ENCODE measurements at regions not wholly inside any gene's neighbourhood (a gene's known extent, or its start where the extent isn't known, plus 50 kb on each side); places are given as distances from the start of the nearest gene placed in this dataset.

GRCh38 chr15:25514522-25514921 lies 75.7 kb upstream of the UBE3A start:
- H3K4me1 ChIP-seq (ENCODE audit: insufficient read depth, poor library complexity, severe bottlenecking) = no peaks in the 10 kb centered on the region
- no peaks in the 10 kb centered on the region for H3K36me3 ChIP-seq (ENCODE audit: low read depth)
- no peak overlapping the region for H3K4me3 ChIP-seq (ENCODE audit: severe bottlenecking)
- DNase-seq (ENCODE audit: low spot score) (no peak), ATAC-seq (ENCODE audit: low read depth) (no peak)
- TF ChIP-seq, protein P1, sequence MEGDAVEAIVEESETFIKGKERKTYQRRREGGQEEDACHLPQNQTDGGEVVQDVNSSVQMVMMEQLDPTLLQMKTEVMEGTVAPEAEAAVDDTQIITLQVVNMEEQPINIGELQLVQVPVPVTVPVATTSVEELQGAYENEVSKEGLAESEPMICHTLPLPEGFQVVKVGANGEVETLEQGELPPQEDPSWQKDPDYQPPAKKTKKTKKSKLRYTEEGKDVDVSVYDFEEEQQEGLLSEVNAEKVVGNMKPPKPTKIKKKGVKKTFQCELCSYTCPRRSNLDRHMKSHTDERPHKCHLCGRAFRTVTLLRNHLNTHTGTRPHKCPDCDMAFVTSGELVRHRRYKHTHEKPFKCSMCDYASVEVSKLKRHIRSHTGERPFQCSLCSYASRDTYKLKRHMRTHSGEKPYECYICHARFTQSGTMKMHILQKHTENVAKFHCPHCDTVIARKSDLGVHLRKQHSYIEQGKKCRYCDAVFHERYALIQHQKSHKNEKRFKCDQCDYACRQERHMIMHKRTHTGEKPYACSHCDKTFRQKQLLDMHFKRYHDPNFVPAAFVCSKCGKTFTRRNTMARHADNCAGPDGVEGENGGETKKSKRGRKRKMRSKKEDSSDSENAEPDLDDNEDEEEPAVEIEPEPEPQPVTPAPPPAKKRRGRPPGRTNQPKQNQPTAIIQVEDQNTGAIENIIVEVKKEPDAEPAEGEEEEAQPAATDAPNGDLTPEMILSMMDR (IDR thresholded peaks at IDR 0.05; ENCODE audit: poor library complexity, severe bottlenecking) = no peak
- peaks cover 15% of the 10 kb centered on the region for H3K27me3 ChIP-seq (ENCODE audit: insufficient read depth, poor library complexity, severe bottlenecking)
- no peak overlapping the region for H3K27ac ChIP-seq (ENCODE audit: poor library complexity, severe bottlenecking)
- no peaks in the 10 kb centered on the region for H3K9me3 ChIP-seq (ENCODE audit: severe bottlenecking)

DNA sequence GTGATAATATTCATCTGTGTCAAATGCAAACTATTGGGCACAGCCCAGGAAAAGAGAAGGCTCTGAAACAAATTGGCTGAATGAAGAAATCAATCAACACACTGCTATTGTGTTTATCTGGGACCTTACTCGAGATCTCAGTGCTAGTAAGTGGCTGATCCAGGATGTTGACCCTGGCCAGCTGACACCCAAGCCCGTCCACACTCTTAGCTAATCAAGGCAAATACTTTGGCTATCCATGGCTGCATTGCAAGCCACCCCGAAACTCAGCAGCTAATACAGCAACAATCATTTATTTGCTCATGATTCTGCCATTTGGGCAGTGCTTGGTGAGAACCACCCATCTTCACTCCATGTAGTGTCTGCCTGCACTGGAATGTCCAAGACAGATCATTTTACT lies 74.1 kb upstream of the UBE3A start:
- Histone ChIP-seq H3K4me3 (ENCODE audit: severe bottlenecking) (no peak overlapping the region), H3K4me1 (ENCODE audit: insufficient read depth, poor library complexity, severe bottlenecking) (no peaks in the 10 kb centered on the region), H3K27ac (ENCODE audit: poor library complexity, severe bottlenecking) (no peak overlapping the region), H3K27me3 (ENCODE audit: insufficient read depth, poor library complexity, severe bottlenecking) (peaks cover 9% of the 10 kb centered on the region), H3K9me3 (ENCODE audit: severe bottlenecking) (no peaks in the 10 kb centered on the region), H3K36me3 (ENCODE audit: low read depth) (no peaks in the 10 kb centered on the region)
- DNase-seq (ENCODE audit: low spot score) (no peak), ATAC-seq (ENCODE audit: low read depth) (no peak)
- TF ChIP-seq, protein P1 (IDR thresholded peaks at IDR 0.05; ENCODE audit: poor library complexity, severe bottlenecking) = no peak

GRCh38 chr15:25510146-25510545 lies 71.3 kb upstream of the UBE3A start:
- no peak overlapping the region for H3K4me3 ChIP-seq (ENCODE audit: severe bottlenecking)
- H3K27ac ChIP-seq (ENCODE audit: poor library complexity, severe bottlenecking) = no peak overlapping the region
- H3K27me3 ChIP-seq (ENCODE audit: insufficient read depth, poor library complexity, severe bottlenecking) = peaks cover 7% of the 10 kb centered on the region
- ATAC-seq (ENCODE audit: low read depth) (no peak), DNase-seq (ENCODE audit: low spot score) (no peak)
- TF ChIP-seq, protein P1 (IDR thresholded peaks at IDR 0.05; ENCODE audit: poor library complexity, severe bottlenecking) = no peak
- no peaks in the 10 kb centered on the region for H3K9me3 ChIP-seq (ENCODE audit: severe bottlenecking)
- no peaks in the 10 kb centered on the region for H3K36me3 ChIP-seq (ENCODE audit: low read depth)
- no peaks in the 10 kb centered on the region for H3K4me1 ChIP-seq (ENCODE audit: insufficient read depth, poor library complexity, severe bottlenecking)

DNA sequence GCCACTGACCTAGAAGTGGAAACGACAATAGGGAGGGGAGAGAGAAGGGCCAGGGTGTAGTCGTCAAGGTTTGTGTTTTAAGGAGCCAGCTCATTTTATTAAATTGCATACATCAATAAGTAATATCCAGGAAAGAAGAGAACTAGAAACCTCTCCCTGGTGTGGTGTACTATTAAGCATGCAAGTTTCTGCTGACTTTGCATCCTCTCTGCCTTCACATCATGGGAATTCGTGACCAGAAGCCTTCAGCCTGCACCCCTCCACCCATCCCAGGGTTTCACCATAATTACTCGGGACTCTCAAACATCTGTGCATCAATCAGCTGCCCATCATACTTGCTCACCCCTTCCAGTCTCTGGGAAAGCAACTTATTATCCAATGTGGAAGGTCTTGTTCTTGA lies 70.9 kb upstream of the UBE3A start:
- Histone ChIP-seq H3K9me3 (ENCODE audit: severe bottlenecking) (no peaks in the 10 kb centered on the region), H3K4me1 (ENCODE audit: insufficient read depth, poor library complexity, severe bottlenecking) (peaks cover 2% of the 10 kb centered on the region), H3K27ac (ENCODE audit: poor library complexity, severe bottlenecking) (no peak overlapping the region), H3K27me3 (ENCODE audit: insufficient read depth, poor library complexity, severe bottlenecking) (peaks cover 7% of the 10 kb centered on the region), H3K36me3 (ENCODE audit: low read depth) (no peaks in the 10 kb centered on the region), H3K4me3 (ENCODE audit: severe bottlenecking) (no peak overlapping the region)
- no peak for DNase-seq (ENCODE audit: low spot score)
- ATAC-seq (ENCODE audit: low read depth) = no peak
- TF ChIP-seq, protein P1 (IDR thresholded peaks at IDR 0.05; ENCODE audit: poor library complexity, severe bottlenecking) = no peak

DNA sequence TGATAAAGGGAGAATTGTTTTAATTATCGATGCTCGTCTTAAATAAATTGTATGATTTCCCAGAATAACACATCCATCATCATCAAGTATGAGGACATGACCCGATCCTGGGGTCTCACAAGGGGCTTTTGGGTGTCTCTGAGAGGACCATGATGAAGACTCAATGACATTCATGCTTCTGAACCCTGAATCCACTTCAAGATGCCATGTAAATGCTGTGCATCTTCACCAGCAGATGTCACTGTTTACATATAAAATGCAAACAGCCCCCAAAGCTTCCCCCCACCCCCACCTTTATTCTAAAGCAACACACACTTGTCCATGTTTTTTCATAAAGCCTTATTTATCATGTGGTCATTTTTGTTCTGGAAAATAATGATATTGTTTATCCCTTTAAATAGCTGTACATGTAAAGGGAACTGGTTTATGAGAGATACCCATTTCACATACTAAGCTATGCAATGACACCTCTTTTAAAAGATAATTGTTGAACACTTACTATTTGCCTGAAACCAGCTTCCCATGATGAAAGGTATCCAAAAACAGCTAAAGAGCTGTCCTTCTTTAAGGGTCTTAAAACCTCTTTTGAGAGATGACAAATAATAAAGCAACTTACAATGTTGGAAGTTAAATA lies 69.7 kb upstream of the UBE3A start:
- TF ChIP-seq, protein P1 (IDR thresholded peaks at IDR 0.05; ENCODE audit: poor library complexity, severe bottlenecking) = peak; percentile 93
- Histone ChIP-seq H3K27me3 (ENCODE audit: insufficient read depth, poor library complexity, severe bottlenecking) (peaks cover 7% of the 10 kb centered on the region), H3K36me3 (ENCODE audit: low read depth) (no peaks in the 10 kb centered on the region), H3K4me3 (ENCODE audit: severe bottlenecking) (no peak overlapping the region), H3K9me3 (ENCODE audit: severe bottlenecking) (no peaks in the 10 kb centered on the region), H3K27ac (ENCODE audit: poor library complexity, severe bottlenecking) (no peak overlapping the region), H3K4me1 (ENCODE audit: insufficient read depth, poor library complexity, severe bottlenecking) (peaks cover 8% of the 10 kb centered on the region)
- ATAC-seq (ENCODE audit: low read depth) = no peak
- DNase-seq (ENCODE audit: low spot score) = no peak

All from RWPE2 (cell line).